AG09309 (cell line): ENCODE measurements at regions not wholly inside any gene's neighbourhood (a gene's known extent, or its start where the extent isn't known, plus 50 kb on each side); places are given as distances from the start of the nearest gene placed in this dataset.

Experiments
- DNase-seq: peaks from one replicate; pipeline ENCODE4 v3.0.0-alpha.2; 2010; ENCODE audit warnings: low read depth
- H3K4me3 ChIP-seq: 2 replicates; pipeline ENCODE4 v1.5.1; 2011; ENCODE audit warnings: mild to moderate bottlenecking, low read depth, low read length, moderate library complexity; ENCODE audit not compliant: control insufficient read depth
- CTCF ChIP-seq: IDR thresholded peaks from 2 replicates; pipeline ENCODE4 v1.5.1; 2011; ENCODE audit warnings: mild to moderate bottlenecking, low read depth, low read length, inconsistent platforms; ENCODE audit not compliant: insufficient read depth, control insufficient read depth; ENCODE audit errors: missing control alignments

DNA sequence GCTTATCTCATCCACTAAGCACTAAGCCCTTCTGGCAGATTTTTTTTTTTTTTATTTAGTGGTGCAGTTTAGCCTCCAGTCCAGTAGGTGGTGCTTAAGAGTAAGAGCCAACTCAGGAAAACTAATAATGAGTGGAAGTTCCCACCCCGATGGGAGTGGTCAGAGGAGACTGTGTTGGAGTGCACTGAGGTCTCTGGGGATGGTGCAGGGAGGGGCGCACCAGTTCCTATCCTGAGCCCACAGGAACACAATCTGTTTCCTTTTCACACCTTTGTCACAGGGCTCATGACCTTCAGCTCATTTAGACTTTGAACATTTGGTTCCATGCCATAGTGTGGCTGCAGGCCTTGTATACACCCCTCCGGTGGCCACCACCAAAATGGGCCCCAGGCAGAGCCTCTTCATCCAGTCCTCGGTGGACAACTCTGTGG, 367.4 kb downstream of the SPRY2 start:
- TF ChIP-seq CTCF = peak; percentile 40
- no peak for DNase-seq

GRCh38 chr13:79972066-79972569, 368.8 kb downstream of the SPRY2 start:
- no peak overlapping the region for H3K4me3 ChIP-seq
- no peak for DNase-seq
- TF ChIP-seq CTCF = no peak

More for the DNA sequence above, 367.4 kb downstream of the SPRY2 start:
- no peak overlapping the region for H3K4me3 ChIP-seq

DNA sequence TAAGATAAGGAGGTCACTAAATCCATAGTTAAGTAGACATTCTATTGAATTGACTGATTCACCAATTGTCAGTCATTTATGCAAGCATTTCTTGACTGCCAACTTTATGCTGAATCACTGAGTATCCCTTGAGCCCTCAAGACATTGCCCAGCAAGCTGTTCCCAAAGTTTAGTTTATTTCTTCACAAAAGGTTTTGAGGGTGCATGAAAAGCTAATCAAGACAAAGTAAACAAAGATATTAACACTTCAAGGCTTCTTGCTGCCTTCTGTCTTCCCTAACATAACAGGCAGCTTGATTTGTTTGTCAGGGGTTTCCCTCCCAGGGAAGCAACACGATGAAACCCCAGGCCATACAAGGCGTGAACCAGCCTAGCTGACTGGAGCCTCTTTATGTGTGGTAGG, 374.4 kb downstream of the SPRY2 start:
- H3K4me3 ChIP-seq = no peak overlapping the region
- DNase-seq = no peak
- no peak for TF ChIP-seq CTCF

DNA sequence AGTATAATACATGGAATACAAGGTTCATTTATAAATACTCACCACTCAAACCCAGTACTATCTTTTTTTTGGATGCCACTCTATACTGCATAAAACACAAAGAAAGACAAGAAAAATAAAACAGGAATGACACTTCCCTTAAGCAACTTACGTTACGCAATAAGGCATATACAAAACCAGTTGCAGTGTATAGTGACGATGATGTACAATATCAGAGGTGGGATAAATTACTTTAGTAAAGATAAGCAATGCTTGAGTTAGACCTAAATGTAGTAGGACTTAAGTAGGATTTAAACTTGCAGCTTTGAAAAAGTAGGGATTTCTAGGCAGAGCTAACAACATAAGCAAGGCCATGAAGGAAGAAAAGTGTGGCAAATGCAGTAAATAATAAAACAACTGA, 374.9 kb downstream of the SPRY2 start:
- H3K4me3 ChIP-seq = no peak overlapping the region
- TF ChIP-seq CTCF = no peak
- no peak for DNase-seq

- no peak for TF ChIP-seq CTCF
- DNase-seq = no peak
- no peak overlapping the region for H3K4me3 ChIP-seq
Observed at GRCh38 chr13:79946556-79946955, 394.4 kb downstream of the SPRY2 start.

DNA sequence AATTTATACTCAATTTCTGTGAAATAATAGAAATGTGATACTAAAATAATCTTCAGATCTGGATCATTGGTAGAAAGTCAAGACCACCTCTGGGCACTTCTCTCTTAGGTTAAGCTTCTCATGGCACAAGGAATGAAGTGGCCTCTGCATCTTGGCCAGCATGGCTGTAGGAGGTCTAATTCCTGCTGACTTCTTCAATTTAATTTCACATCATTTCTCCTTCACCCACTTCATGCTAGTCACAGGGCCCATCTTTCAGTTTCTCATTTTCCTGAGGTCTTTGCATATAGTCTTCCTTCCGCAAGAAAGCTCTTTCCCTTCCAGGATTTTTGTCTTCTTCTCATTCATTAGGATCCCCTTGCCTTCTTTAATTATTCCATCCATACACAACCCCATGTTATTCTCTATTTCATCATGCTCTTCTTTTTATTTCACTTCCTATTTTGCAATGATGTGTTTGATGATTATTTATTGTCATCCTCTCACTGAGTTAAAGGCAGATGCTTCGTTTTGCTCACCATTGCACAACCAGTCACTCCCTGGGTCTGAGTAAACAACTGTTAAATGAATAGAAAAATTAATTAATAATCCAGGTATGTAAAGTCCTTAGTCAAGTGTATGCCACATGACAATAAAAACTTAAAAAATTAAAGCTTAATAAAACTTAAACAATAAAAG, 397.4 kb downstream of the SPRY2 start:
- DNase-seq = no peak
- H3K4me3 ChIP-seq = no peak overlapping the region
- no peak for TF ChIP-seq CTCF
